ENCODE measurements at regions not wholly inside any gene's neighbourhood (a gene's known extent, or its start where the extent isn't known, plus 50 kb on each side); places are given as distances from the start of the nearest gene placed in this dataset.
A peak's percentile ranks its signal among the peaks of the same experiment; 100 is the strongest.

DNA sequence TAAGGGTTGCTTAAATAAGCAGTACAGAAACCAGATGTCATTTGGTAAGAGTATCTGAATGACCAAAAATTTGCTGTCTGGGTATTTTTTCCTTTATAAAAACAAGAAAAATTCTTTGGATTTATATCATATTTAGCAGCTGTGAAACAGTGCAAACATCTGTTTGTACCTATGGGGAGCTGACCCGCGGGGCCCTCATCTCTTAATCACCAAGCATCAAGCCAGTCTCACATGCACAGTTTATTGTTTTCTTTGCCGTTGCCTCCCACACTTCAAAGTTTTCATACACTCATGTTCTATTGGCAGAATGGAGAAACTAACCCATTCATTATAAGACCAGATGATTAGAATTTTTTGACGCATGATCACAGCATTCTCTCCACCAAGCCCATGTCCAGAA is 142.2 kb downstream of the BMP4 start:
- Histone ChIP-seq H3K27ac (no peak overlapping the region), H3K36me3 (no peaks in the 10 kb centered on the region), H3K4me3 (no peak overlapping the region), H3K9me3 (no peaks in the 10 kb centered on the region), H3K27me3 (no peaks in the 10 kb centered on the region), H3K4me1 (no peaks in the 10 kb centered on the region)
- TF ChIP-seq EP300 (IDR thresholded peaks at IDR 0.05) (no peak), POLR2A (IDR thresholded peaks at IDR 0.05) (no peak), POLR2AphosphoS5 (IDR thresholded peaks at IDR 0.05) (no peak)
- TF ChIP-seq, protein P1, sequence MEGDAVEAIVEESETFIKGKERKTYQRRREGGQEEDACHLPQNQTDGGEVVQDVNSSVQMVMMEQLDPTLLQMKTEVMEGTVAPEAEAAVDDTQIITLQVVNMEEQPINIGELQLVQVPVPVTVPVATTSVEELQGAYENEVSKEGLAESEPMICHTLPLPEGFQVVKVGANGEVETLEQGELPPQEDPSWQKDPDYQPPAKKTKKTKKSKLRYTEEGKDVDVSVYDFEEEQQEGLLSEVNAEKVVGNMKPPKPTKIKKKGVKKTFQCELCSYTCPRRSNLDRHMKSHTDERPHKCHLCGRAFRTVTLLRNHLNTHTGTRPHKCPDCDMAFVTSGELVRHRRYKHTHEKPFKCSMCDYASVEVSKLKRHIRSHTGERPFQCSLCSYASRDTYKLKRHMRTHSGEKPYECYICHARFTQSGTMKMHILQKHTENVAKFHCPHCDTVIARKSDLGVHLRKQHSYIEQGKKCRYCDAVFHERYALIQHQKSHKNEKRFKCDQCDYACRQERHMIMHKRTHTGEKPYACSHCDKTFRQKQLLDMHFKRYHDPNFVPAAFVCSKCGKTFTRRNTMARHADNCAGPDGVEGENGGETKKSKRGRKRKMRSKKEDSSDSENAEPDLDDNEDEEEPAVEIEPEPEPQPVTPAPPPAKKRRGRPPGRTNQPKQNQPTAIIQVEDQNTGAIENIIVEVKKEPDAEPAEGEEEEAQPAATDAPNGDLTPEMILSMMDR (IDR thresholded peaks at IDR 0.05) = no peak
- no peak for DNase-seq
- 74 to 77% methylated on average over 4 of the region's 4 CpGs for WGBS, 2 donors
- intact Hi-C loops (cut with DNase I) = no loop called here

DNA sequence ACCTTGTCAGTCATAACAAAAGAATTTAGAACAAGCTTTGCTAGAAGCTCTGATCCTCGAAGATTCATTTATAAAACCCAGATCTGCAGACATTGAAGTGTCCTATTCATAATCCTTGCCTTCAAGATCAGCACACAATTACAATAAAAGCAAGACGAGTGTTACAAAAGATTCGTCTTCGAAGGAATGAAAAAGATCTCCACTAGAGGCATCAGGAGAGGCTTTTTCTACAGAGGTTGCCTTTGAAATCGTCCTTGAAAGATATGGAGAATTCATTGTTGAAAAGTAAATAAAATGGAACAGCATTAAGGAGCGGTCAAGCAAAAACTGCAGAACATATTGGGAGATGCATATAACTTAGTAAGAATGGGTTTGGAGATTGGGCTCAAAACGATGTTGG is 146.4 kb downstream of the BMP4 start:
- WGBS, 2 donors = 87 to 89% methylated on average over 7 of the region's 7 CpGs
- Histone ChIP-seq H3K4me3 (no peak overlapping the region), H3K9me3 (no peaks in the 10 kb centered on the region), H3K36me3 (no peaks in the 10 kb centered on the region), H3K27ac (no peak overlapping the region), H3K4me1 (no peaks in the 10 kb centered on the region), H3K27me3 (no peaks in the 10 kb centered on the region)
- intact Hi-C loops (cut with DNase I) = no loop called here
- TF ChIP-seq POLR2A (IDR thresholded peaks at IDR 0.05) = no peak
- no peak for TF ChIP-seq POLR2AphosphoS5 (IDR thresholded peaks at IDR 0.05)
- no peak for TF ChIP-seq EP300 (IDR thresholded peaks at IDR 0.05)
- TF ChIP-seq, protein P1 (IDR thresholded peaks at IDR 0.05) = no peak
- no peak for DNase-seq

DNA sequence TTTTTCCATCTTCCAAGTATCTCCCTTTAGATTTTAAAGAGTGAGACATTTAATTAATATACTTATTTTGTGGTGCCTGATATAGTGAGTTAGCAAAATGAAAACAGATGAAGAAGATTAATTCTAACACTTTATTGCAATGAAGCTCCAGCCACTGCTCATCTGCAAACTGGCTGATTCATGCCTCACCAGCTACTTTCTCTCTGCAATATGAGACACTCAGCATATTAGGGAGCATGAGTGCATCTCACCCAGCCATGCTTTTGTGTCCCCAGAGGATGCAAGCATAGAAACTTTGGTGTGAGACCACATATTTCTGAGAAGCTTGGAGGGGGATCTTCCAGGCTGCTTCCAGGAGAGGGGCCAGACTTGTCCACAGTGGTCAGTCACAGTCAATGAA is 148.6 kb downstream of the BMP4 start:
- intact Hi-C loops (cut with DNase I) = no loop called here
- no peak for DNase-seq
- Histone ChIP-seq H3K4me3 (no peak overlapping the region), H3K27me3 (no peaks in the 10 kb centered on the region), H3K4me1 (no peaks in the 10 kb centered on the region), H3K9me3 (no peaks in the 10 kb centered on the region), H3K27ac (no peak overlapping the region), H3K36me3 (no peaks in the 10 kb centered on the region)
- TF ChIP-seq POLR2A (IDR thresholded peaks at IDR 0.05) (no peak), EP300 (IDR thresholded peaks at IDR 0.05) (no peak), POLR2AphosphoS5 (IDR thresholded peaks at IDR 0.05) (no peak)
- TF ChIP-seq, protein P1 (IDR thresholded peaks at IDR 0.05) = no peak

DNA sequence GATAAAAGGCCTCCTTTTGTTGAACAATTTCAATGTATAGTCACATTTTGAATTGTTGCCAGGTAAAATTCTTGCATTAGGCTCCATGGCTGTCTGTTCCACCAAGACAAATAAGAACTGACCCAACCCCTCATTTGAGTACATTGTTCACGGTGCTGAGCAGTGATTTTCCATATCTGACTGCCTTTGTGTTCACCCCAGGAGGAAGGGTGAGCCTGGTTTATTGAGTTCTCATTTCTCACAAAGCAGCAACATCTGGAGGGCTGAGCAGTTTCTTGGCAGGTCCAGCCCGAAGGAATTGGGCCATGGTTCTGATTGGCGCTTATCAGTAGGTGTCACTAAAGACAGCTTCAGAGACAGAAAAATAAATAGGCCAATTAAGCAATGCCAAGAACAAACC is 149.1 kb downstream of the BMP4 start:
- peak overlapping the region in 1 of 4 donors; percentile 18 for H3K27ac ChIP-seq
- no peaks in the 10 kb centered on the region for H3K4me1 ChIP-seq
- no peak overlapping the region for H3K4me3 ChIP-seq
- no peak for DNase-seq
- intact Hi-C loops (cut with DNase I) = no loop called here
- no peaks in the 10 kb centered on the region for H3K27me3 ChIP-seq
- H3K9me3 ChIP-seq = no peaks in the 10 kb centered on the region
- no peaks in the 10 kb centered on the region for H3K36me3 ChIP-seq
- 43 to 65% methylated on average over 3 of the region's 3 CpGs for WGBS, 2 donors
- TF ChIP-seq EP300 (IDR thresholded peaks at IDR 0.05) (no peak), POLR2AphosphoS5 (IDR thresholded peaks at IDR 0.05) (no peak), POLR2A (IDR thresholded peaks at IDR 0.05) (no peak)
- TF ChIP-seq, protein P1 (IDR thresholded peaks at IDR 0.05) = no peak

GRCh38 chr14:53807108-53807507 is 149.5 kb downstream of the BMP4 start:
- intact Hi-C loops (cut with DNase I) = no loop called here

More at GRCh38 chr14:53807108-53807507, 149.5 kb downstream of the BMP4 start:
- no peaks in the 10 kb centered on the region for H3K9me3 ChIP-seq
- H3K4me3 ChIP-seq = no peak overlapping the region
- WGBS, 2 donors = 86 to 93% methylated on average over 2 of the region's 2 CpGs
- peak overlapping the region in 1 of 4 donors; percentile 18 for H3K27ac ChIP-seq
- DNase-seq = no peak
- TF ChIP-seq, protein P1 (IDR thresholded peaks at IDR 0.05) = no peak
- TF ChIP-seq POLR2AphosphoS5 (IDR thresholded peaks at IDR 0.05) (no peak), EP300 (IDR thresholded peaks at IDR 0.05) (no peak), POLR2A (IDR thresholded peaks at IDR 0.05) (no peak)
- no peaks in the 10 kb centered on the region for H3K4me1 ChIP-seq
- no peaks in the 10 kb centered on the region for H3K36me3 ChIP-seq
- no peaks in the 10 kb centered on the region for H3K27me3 ChIP-seq
